ENCODE measurements at regions not wholly inside any gene's neighbourhood (a gene's known extent, or its start where the extent isn't known, plus 50 kb on each side); places are given as distances from the start of the nearest gene placed in this dataset.

DNA sequence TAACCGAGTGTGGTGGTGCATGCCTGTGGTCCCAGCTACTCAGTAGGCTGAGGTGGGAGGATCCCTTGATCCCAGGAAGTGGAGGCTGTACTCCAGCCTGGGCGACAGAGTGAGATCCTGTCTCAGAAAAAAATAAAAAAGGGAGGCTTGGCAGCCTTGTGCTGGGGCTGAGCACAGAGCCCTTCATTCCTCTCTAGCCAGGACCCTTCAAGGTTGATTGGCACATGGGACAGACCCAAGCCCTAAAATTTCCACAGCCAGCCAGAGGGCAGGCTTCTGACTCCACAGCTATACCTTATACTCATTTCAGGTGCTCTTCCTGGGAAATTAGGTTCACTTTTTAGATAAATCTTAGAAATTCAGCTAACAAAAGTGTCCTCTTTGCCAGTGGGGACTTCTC lies 553.0 kb upstream of the CPEB2 start:
- TF ChIP-seq CTCF (IDR thresholded peaks at IDR 0.05; ENCODE audit: low read depth, low read length) = no peak
- Histone ChIP-seq H3K27me3 (no peaks in the 10 kb centered on the region), H3K36me3 (no peaks in the 10 kb centered on the region), H3K4me1 (no peaks in the 10 kb centered on the region), H3K9me3 (no peaks in the 10 kb centered on the region), H3K4me3 (ENCODE audit: low read depth, low read length) (no peak overlapping the region)
- no peak for DNase-seq

DNA sequence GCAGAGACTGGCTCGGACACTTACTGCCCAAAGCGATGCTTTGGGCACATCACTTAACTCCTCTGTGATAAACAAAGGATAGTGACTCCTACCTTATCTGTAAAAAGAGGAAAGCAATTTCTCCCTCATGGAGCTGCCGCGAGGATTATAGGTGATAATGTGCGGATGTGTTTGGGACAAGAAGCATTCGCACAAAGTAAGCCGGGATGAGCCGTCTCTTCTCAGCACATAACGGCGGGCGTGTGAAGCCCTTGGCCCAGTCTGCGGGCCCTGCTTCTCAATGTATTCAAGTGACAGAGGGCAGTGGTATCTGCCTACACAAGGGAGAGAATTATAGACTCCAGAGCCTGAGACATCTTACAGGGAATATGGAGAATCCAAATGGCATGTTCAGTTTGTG lies 550.3 kb upstream of the CPEB2 start:
- H3K27me3 ChIP-seq = no peaks in the 10 kb centered on the region
- no peak for DNase-seq

DNA sequence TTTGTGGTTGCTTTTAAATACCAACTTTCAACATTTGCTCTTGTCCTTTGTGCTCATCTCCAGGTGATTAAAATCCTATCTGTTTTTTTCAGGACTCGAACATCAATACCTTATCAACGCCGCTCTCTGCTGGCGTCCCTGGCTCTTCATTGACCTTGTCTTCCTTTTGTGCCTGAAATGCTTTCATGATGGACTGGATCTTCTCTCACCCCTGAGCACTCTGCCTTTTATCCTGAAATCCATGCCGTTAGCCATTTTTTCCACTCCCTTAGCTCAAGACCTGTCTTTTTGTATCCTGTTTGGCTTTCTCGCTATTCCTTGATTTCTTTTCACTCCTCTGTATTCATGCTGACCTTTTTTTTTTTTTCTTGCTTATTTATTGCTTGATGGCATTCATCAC lies 549.5 kb upstream of the CPEB2 start:
- TF ChIP-seq CTCF (IDR thresholded peaks at IDR 0.05; ENCODE audit: low read depth, low read length) = no peak
- Histone ChIP-seq H3K9me3 (no peaks in the 10 kb centered on the region), H3K36me3 (no peaks in the 10 kb centered on the region), H3K4me3 (ENCODE audit: low read depth, low read length) (no peak overlapping the region), H3K27me3 (no peaks in the 10 kb centered on the region), H3K4me1 (no peaks in the 10 kb centered on the region)
- DNase-seq = no peak

More for the DNA sequence above, 550.3 kb upstream of the CPEB2 start:
- TF ChIP-seq CTCF (IDR thresholded peaks at IDR 0.05; ENCODE audit: low read depth, low read length) = no peak
- no peaks in the 10 kb centered on the region for H3K36me3 ChIP-seq
- H3K4me1 ChIP-seq = no peaks in the 10 kb centered on the region
- no peaks in the 10 kb centered on the region for H3K9me3 ChIP-seq
- H3K4me3 ChIP-seq (ENCODE audit: low read depth, low read length) = no peak overlapping the region

GRCh38 chr4:14458463-14458862 lies 543.8 kb upstream of the CPEB2 start:
- H3K4me3 ChIP-seq (ENCODE audit: low read depth, low read length) = no peak overlapping the region
- no peaks in the 10 kb centered on the region for H3K36me3 ChIP-seq
- no peaks in the 10 kb centered on the region for H3K4me1 ChIP-seq
- no peak for DNase-seq
- no peaks in the 10 kb centered on the region for H3K9me3 ChIP-seq
- H3K27me3 ChIP-seq = no peaks in the 10 kb centered on the region
- no peak for TF ChIP-seq CTCF (IDR thresholded peaks at IDR 0.05; ENCODE audit: low read depth, low read length)

GRCh38 chr4:14465057-14465456 lies 537.2 kb upstream of the CPEB2 start:
- no peak for TF ChIP-seq CTCF (IDR thresholded peaks at IDR 0.05; ENCODE audit: low read depth, low read length)
- H3K36me3 ChIP-seq = no peaks in the 10 kb centered on the region
- no peaks in the 10 kb centered on the region for H3K27me3 ChIP-seq
- H3K9me3 ChIP-seq = no peaks in the 10 kb centered on the region
- no peaks in the 10 kb centered on the region for H3K4me1 ChIP-seq
- H3K4me3 ChIP-seq (ENCODE audit: low read depth, low read length) = no peak overlapping the region
- no peak for DNase-seq

DNA sequence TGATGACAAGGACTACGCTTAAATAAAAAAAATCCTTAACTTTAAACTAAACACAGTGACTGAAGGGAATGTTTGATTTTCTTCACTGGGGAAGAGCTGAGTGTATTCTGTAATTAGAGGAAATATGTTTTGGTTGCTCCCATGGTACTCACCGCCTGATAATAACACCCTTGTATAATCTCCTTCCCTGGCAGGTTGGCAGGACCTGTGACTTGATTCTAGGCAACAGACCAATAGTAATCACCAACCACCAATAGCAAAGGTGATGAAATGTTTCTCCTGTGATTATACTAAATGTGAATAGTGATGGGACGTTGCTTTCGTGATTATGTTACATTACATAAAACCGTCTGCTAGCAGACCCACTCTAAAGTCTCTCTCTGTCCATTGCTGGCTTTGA lies 536.8 kb upstream of the CPEB2 start:
- Histone ChIP-seq H3K27me3 (no peaks in the 10 kb centered on the region), H3K36me3 (no peaks in the 10 kb centered on the region), H3K9me3 (no peaks in the 10 kb centered on the region), H3K4me3 (ENCODE audit: low read depth, low read length) (no peak overlapping the region), H3K4me1 (no peaks in the 10 kb centered on the region)
- no peak for DNase-seq
- no peak for TF ChIP-seq CTCF (IDR thresholded peaks at IDR 0.05; ENCODE audit: low read depth, low read length)

All from BE2C (cell line).